ENCODE measurements at regions not wholly inside any gene's neighbourhood (a gene's known extent, or its start where the extent isn't known, plus 50 kb on each side); places are given as distances from the start of the nearest gene placed in this dataset.
A peak's percentile ranks its signal among the peaks of the same experiment; 100 is the strongest.

GRCh38 chr18:2410688-2411087 is 160.6 kb downstream of the METTL4 start:
- no peak for DNase-seq

GRCh38 chr18:2411381-2411960 is 159.8 kb downstream of the METTL4 start:
- no peak for DNase-seq

DNA sequence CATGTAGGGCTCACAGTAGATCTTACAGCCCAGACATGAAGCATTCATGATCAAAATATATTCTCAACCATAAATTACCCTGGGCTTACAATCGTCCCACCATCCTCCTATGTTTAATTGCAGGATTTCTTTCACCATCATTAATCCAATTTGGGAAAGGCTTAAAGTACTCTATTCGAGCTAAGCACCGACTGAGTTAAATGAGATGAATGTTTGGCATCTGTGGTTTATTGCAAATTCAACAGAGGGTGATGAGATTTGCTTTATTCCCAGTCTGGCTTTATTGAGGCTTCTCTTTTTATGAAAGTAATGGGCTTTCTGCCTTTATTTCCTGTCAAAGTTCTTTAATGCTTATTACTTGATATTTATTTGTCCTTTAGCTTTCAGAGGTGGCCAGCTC is 159.0 kb downstream of the METTL4 start:
- DNase-seq = no peak

- no peak for DNase-seq
Observed at GRCh38 chr18:2412996-2413751, 158.1 kb downstream of the METTL4 start.

DNA sequence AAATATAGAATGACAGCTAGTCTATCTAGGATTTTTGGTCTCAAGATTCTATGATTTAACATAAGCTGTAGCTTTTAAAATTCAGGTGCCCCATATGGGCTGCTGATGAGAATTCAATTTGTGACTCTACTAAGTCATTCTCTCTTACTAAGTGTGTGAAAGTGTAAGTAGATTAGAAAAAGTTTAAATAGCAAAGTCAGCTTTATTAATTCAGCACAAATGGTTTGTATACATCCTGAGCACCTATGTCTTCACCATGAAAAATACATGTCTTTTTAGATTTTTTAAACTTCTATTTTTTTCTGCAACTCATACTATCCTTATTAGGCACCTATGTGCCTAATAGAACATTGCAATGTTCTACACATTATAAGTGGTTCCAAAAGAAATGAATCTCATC is 157.1 kb downstream of the METTL4 start:
- no peak for DNase-seq

GRCh38 chr18:2415656-2416055 is 155.6 kb downstream of the METTL4 start:
- no peak for DNase-seq

GRCh38 chr18:2417861-2418610 is 153.3 kb downstream of the METTL4 start:
- no peak for DNase-seq

GRCh38 chr18:2420367-2420766 is 150.9 kb downstream of the METTL4 start:
- DNase-seq = no peak

DNA sequence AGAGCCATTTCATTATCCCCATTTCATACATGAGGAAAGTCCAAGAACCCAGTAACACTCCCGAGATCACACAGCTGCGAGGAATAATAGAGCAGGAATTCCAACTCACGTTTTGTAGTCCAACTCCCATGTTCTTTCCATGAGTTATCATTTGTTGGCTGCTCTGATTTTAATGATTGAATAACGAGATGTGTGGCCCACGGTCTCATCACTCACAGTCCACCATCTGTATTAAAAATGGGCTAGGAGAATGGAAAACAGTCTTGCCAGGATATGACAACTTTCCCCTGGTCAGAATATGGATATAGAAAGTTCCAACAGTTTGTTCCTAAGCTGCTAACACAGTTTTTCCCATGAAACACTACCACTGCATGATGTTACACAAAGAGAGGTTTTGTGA is 147.5 kb downstream of the METTL4 start:
- no peak for DNase-seq

DNA sequence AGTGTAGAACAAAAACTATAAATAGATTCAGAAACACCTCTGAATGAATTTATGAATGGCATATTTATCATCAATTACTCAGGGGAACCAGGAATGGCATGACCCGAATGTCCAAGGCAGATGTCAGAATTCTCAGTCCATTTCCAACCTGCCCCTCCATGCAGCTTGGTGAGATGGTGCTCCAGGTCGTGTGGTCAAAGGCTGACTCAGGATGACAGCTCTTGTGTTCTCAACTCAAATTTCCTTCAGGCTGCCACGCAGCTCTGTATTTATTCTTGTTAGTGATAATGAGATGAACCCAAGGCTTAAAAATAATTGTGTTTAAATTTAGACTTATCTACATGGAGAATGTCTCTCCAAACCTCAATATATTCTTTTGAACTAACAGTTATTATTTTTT is 146.9 kb downstream of the METTL4 start:
- no peak for DNase-seq

GRCh38 chr18:2425426-2426317 is 145.6 kb downstream of the METTL4 start:
- DNase-seq = no peak

- DNase-seq = no peak
Observed at GRCh38 chr18:2430191-2430590, 141.1 kb downstream of the METTL4 start.

- DNase-seq = no peak
Observed at GRCh38 chr18:2431806-2432205, 139.5 kb downstream of the METTL4 start.

DNA sequence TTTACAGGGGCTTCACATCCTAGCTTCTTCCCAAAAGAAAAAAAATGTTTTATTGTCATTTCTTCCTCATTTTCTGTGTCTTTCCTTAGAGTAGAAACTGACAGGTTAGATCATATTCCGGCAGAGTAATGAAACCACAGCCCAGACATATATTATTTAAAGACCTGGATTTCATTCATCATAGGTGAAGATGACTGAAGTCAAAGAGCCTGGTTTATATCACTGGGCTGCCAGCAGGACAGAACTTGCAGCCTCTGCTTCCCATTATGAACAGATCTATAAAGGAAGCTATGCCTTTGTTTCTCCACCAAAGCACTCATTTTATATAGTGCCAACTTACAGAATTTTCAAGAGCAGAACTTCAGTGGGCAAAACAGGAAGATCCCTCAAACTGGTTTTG is 137.9 kb downstream of the METTL4 start:
- DNase-seq = no peak

DNA sequence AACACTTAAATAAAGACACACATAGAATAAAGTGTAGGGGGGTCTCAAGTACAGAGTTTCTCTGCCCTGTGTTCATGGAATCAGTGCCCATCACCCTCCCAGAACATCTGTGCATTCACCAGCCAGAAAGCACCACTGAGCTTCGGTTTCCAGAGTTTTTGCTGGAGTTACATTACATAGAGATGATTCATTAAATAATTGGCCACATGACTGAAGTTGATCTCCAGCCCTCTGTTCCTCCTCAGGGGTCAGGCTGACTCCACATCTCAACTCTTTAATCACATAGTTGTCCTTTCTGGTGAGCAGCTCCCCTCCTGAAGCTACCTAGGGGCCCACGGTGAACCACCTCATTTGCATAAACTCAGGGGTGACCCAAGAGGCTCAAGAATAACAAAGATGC is 129.8 kb downstream of the METTL4 start:
- no peak for DNase-seq

DNA sequence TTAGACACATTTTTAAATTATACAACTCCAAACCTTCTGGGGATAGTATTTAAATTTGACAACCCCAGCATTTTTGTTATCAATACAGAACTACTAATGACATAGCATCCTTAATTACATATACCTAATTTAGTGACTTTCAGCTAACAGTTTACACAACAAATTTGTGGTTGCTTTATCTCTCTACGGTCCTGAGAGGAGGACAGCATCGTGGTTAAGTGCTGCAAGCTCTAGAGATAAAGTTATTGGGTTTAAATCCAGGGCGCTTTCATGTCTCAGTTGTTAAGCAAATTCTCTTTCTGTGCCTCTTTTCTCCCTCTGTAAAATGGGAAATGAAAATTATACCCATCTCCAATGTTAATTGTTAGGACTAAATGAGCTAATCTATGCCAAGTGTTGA is 129.3 kb downstream of the METTL4 start:
- DNase-seq = no peak

GRCh38 chr18:2442726-2443275 is 128.5 kb downstream of the METTL4 start:
- DNase-seq = no peak

DNA sequence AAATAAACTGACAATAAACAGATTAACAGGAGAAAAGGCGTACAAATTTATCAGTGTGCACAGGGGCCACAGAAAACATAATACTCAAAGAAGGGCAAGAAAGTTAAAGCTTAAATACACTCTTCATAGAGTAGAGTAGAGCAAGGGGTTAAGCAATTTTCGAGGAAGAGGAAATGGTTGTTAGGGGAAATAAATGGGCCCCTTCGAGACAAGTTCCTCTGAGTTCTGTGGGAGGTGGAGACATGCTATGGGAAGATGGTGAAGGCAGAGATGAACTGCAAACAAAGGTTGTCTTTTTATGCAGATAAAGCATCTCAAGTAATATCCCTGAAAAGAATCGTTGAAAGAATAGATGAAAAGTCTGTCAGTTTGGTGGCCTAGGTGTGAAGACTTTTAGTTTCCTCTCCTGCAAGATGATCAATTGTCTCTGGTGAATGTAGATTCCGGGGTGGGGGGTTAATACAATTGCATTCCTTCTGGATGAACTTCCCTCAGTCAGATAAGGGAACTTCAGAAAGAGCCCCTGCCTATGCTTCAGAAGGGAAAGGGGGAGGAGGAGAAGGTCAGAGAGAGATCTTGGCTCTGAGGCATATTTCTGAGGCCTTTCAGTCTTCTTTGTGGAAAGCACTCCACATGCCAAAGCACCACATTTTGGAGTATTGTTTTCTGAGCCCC is 127.0 kb downstream of the METTL4 start:
- DNase-seq = peak; percentile 42

- peak; percentile 70 for DNase-seq
Observed at GRCh38 chr18:2448565-2449151, 122.6 kb downstream of the METTL4 start.

GRCh38 chr18:2451556-2451955 is 119.7 kb downstream of the METTL4 start:
- DNase-seq = no peak

GRCh38 chr18:2459886-2460285 is 111.4 kb downstream of the METTL4 start:
- DNase-seq = no peak

- no peak for DNase-seq
Observed at GRCh38 chr18:2466978-2467377, 104.3 kb downstream of the METTL4 start.

Data from inflammatory macrophage treated with lipopolysaccharide for 4 hours (primary cell).